Activated CD8-positive, alpha-beta memory T cell treated with anti-CD3 and anti-CD28 coated beads for 24 hours (primary cell): ENCODE measurements at regions not wholly inside any gene's neighbourhood (a gene's known extent, or its start where the extent isn't known, plus 50 kb on each side); places are given as distances from the start of the nearest gene placed in this dataset.

Experiments
- DNase-seq: peaks from one replicate; pipeline ENCODE4 v3.0.0-alpha.2; 2020

DNA sequence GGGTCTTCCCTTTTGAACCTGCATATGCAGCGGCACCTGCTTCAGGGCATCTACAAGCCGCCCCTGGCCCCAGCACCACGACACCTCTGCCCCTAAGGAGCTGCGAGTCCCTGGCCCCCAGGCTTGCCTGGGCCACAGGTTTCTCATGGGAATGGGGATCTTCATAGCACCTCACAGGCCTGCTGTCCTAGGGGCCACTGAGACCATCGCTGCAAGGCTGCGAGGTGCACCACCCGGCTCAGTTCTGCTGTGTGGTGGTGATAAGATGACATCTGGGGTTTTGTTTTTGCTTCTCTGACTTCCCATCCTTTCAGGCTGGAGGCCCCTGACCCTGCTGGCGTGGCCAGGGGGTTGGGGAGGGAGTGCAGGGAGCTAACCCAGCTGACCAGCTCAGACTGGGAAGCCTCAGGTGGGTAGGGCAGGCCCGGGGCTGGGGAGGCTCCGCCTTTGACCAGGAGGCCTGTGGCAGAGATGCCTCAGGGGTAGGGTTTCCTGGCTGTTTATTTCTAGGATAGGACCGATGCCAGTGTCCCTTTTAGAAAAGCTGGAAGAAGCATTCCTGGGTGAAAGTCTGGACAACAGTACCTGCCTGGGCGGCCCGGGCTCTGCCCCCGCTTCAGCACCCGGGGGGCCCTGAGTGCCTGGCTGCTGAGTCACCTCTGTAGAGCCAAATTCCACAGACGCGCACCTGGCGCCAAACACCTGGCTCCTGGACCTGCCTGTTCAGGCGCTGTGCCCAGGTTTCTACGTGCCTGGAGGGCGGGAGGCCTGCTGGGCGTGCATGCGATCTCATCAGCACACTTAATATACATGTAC lies 264.7 kb downstream of the DLL1 start:
- no peak for DNase-seq

DNA sequence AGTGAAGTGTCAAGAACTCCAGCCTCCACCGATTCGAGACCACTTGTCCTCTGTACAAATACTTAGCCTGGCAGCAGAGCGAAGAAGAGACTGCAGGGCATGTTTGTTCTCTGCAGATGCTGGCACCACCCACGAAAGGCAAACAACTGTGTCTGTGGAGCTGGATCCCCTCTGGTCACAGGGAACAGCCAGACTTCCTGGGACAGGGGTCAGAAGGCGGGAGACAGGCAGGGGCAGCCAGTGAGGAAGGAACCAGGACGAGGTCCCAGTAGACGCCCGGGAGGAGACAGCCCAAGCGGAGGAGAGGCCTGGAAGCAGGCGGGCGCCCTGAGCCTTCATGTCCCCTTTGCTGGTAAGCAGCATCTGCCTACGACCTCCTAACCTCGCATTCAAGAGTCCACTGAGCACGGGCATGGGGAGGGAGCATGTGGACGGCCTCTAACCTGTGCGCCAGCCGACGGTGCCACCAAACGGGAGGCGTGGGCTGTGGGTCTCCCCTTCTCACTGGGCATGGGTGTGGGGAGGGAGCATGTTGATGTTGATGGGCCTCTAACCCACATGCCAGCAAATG lies 265.5 kb downstream of the DLL1 start:
- no peak for DNase-seq

DNA sequence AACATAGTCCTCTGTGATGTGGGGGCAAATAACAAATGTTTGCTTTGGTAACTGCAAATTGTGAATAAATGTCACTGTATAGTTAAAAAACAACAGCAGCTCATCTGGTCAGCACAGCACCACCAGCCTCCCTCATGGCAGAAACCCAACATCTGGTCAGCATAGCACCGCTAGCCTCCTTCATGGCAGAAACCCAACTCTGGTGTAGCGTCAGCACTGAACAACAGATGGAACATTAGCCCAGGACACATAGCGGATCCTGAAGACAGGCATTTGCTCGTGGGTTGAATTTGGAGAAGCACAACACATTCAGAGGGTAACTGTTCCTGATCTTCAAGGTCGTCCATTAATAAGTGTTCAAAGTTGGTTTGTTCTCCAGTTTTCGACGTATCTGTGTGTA lies 265.9 kb downstream of the DLL1 start:
- no peak for DNase-seq

DNA sequence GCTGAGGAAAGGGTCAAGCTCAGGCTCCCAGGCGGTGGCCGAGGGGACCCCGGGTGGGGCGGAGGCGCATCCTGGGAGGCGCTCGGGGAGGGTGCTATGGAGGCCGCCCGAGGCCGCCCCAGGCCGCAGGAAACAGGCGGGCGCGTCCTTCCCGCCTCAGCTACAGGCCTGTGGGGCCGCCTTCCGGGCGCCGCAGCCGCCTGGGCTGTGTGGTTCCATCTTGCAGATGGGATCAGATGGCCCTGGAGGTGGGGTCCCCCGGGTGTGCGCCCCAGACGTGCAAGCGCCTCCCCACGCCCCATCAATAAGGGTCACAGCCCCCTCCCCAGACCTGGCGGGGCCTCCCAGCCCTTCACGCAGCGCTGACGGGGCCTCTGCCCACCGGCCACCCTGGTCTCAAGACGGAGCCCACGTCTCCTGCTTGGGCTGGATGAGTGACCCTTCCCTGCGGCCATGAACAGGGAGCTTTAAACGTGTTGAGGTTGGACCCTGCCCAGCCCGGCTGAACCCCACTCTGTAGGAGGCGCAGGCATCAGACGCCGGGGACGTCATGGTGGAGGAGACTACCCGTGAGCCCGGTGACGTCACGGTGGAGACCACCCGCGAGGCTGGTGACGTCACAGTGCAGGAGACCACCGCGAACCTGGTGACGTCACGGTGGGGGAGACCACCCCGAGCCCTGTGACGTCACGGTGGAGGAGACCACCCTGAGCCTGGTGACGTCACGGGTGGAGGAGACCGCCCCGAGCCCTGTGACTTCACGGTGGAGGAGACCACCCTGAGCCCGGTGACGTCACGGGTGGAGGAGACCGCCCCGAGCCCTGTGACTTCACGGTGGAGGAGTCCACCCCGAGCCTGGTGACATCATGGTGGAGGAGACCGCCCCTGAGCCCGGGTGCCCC lies 267.0 kb downstream of the DLL1 start:
- DNase-seq: no peak

DNA sequence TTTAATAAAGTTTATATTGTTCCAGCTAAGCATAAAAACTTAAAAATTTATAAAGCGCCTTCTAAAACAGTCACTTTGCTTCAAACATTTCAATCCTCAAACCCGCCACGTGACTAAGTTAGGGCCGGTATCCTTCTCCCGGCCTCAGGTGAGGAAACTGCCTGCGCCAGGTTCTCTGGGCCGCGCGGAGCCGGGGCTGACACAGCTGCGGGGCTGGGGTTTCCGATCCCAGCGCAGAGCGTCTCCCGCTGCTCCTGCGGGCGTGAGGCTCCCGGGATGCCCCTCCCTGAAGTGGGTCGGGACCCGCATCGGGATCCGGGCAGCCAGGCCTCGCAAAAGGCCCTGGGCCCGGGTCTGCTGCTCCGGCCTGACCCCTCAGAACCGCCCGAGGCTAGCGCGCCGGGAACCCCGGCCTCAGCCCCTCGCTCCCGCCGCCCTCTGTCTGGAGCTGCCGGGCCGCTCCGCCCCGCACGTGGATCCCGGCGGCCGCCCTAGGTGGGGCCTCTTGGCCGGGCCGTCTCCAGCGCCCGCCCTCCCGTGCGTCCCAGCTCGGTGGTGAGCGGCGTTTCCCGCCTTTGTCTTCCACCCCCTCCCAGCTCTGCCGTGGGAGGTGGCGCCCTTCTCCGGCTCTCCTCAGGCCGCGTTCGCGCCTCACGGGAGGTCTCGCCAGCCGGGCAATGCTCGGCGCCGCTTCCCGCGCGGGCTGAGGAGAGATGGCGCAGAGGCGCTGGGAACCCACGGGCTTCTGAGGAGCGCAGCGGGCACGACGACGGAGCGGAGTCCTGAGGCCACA lies 267.9 kb downstream of the DLL1 start:
- DNase-seq: no peak

DNA sequence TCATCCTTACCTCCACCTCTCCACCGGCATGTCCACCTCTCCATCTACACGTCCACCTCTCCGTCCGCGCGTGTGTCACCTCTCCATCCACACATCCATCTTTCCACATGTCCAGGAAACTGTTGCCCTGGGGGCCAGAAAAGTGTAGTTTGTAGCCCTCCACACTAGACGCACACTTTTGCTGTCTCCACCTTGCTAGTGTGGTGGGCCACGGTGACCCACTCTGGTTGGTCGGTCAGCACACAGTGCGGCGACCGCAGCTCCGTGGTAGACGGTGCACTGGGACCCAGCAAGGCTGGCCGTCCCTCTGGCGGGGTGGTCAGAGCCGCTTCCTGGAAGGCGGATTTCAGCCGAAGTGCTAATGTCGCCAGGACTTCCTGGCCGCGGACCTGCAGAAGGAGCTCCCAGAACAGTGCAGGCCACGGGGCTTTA lies 268.6 kb downstream of the DLL1 start:
- DNase-seq: no peak

DNA sequence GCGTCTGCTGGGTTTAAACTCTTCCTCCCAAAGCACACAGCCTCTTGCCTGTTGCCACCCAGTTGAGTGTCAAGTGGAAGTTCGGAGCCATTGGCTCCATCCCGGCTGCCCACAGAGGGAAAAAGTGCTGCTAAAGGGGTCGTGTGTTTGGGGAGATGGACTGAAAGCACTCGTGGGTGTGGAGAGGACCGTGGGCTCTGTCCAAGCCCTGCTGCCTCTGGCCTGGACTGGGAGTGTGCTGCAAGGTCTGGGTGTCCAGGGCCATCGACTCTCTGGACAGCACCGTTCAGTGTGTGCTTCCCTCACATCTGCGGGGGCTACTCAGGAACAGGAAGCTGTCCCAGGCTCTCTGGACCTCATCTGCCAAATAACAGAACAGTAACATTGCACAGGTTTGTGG lies 269.3 kb downstream of the DLL1 start:
- no peak for DNase-seq

DNA sequence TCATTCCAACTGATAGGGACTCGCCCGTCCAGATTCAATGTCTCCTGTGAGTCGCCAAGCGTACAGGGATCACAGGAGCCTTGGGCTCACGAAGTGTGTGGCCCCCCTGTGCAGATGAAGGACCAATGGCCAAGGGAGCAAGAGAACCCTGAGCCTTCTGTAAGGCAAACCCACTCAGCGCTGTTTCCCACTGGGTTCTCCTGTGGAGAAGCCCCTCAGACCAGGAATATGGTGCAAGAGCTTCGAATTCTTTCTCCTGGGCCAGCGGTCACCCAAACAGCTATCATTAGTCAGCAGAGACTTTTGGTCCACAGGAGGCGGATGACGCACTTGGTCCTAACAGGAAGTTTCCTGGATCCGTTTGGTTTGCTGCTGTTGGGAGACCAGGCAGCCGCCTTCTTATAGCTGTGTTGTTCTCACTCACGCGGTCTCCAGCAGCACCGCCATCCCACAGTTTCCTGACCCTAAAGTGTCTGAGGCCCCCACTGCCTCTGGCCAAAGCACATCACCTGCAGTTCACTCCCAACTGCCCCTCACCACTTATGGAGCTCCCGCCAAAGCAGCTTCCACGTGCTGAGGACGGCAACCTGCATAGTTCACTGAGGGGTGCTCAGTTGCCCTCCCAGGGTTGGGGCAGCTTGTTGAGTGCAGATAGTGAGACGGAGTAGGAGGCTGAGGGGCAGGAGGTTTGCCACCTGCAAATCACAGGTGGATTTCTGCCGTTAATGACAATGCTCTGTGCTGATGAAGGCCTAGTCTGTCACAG lies 268.6 kb downstream of the ERMARD start:
- no peak for DNase-seq

DNA sequence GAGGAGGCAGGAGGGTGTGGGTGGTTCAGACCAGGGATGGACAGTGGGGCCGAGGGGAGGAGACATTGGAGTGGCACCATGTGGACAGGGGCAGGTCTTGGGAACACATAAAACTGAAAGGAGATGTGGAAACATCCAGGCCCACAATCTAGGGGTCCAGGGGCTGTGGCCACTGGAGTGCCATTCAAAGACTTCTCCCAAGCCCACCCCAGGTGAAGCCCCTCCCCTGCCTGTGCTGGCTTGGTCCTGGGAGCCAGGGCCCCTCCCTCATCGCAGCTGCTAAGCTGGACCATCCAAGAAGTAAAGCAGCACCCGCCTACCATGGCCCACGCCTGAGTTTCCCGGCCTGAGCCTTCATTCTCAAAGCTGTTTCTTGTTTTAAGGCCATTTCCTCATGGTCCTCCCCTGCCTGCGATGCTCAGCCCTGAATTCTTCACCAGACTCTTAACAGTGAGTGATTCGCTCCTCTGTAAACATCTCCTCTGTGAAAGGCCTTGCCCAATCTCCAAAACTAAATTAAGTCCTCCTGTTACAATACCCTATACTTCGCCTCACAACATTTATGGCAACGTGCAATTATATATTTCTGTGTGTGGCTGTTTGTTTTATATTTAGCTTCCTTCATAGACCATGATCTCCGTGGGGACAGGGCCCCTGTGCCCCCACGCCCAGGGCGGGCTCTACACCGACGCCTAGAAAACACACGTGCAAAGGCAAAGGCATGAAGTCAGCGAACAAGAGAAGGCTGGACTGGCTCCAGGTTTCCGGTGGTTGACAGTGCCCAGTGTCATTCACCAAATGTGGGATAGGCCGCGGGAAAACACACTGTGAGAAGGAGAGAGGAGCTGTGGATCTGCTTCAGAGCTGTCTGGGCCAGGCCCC lies 267.8 kb downstream of the ERMARD start:
- DNase-seq: no peak

DNA sequence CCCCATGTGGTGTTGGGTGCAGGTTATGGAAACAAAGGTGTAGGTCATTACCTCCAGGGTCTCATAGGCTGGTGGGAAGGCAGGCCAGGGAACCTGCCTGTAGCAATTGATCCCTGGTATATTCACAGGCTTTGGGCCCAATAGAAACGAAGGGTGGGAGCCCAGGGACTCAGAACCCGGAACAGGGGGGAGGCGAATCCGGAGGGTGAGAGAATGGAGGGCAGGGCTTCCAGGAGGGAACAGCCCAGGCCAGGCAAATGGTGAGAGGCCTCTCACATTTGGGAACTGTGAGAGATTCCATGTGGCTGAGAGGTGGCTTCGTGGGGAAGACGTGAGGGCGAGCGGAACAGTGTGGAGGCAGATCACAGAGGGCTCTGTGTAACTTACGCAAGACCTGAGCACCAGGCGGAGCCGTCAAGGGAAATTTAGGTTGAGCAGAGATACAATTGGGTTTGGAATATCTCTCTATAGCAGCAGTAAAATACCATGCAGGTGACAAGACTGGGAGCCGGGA lies 267.1 kb downstream of the ERMARD start:
- DNase-seq: no peak

DNA sequence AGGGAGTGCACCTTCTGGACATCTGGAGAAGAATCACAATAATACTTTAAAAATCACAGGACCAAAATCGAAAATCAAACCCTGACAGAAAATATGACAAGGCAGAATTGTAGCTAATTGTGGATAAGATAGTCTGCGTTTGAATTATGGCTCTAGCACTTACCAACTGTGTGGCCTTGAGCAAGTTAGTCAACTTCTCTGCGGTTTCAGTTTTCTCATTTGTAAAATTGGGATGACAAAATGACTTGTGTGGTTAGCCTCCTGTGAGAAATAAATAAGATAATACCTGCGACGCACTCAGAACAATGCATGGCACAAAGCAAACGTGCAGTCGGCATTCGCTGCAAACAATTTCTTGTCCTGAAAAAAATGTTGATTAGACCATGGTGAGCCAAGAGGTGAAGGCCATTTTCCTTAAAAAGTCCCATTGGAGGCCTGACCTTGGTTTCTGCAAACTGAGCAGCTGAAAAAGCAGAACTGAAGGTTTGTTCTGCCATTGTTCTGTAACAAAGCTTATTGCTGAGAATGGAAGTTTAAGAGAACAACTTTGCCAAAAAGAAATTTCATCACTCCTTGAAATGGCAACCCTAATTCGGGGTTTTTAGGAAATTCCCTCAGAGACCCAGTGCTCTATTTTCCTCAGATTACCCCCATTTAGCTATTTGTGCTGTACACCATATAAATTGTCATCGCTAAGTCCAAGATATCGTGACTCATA lies 266.3 kb downstream of the ERMARD start:
- no peak for DNase-seq

DNA sequence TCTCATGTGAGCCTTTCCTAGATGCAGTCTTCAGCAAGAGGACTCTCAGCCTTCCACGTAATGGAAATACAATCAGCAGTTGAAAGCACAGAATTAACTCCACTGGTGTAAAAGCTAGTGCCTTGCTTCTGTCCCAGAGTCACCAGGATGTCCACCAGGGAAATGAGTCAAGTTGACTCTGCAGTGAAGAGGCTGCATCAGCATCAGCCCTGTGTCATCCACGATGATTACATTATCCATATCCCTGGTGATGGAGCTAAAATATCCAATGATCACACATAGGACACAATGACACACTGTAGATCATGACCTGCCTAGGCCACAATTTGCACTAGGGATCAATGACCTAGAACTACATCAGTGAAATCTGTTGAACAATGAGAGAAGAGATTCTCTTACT lies 262.4 kb downstream of the ERMARD start:
- no peak for DNase-seq

DNA sequence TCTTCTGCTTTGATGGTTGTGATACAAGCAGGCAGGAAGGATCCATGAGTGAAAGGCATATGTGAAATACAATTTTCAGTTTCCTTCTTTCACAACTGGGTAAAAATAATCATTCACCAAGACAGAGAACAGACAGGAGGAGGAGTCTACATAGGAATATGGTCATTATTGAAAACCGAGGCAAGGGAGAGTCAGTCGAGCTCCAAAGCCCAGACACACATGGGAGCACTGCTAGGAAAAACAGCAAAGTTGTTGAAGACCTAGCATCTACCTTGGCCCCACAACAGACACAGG lies 260.6 kb downstream of the ERMARD start:
- DNase-seq: no peak

DNA sequence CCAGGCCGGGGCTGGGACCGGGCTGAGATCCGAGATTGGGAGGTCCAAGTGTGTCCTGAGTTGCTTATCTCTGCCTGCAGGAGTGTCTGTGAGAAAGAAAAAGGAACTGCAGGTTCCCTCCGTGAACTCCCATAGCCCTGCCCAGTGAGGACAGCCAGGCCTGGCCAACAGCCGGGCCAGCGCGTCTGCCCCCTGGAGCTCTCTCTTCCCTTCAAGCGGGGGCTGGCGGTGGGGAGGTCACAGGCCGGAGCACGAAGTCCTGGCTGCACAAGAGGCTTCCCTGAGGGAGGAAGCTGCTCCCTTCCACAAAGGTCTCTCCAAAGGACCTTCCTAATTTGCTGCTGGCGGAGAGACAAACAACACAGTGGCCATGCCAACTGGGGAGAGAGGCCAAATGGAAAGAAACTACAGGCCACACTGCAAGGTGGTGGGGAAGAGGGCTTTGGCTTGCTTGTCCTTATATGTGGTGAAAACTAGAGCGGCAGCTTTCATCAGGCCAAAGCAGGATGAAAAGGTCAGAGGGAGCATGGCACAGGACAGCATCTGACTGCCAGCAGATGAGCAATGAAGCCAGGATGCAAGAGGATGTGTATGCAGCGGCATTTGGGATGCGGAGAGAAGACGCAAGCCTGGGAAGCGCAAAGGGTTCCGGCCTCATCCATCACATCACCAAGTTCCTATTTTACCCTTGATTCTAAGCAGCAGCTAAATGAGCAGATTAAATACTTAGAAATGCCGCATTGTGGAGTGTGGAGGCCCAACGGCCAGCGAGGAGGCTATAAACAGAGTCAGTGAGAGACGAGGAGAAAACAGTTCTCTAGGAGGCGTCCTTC lies 260.0 kb downstream of the ERMARD start:
- peak; percentile 26 for DNase-seq

DNA sequence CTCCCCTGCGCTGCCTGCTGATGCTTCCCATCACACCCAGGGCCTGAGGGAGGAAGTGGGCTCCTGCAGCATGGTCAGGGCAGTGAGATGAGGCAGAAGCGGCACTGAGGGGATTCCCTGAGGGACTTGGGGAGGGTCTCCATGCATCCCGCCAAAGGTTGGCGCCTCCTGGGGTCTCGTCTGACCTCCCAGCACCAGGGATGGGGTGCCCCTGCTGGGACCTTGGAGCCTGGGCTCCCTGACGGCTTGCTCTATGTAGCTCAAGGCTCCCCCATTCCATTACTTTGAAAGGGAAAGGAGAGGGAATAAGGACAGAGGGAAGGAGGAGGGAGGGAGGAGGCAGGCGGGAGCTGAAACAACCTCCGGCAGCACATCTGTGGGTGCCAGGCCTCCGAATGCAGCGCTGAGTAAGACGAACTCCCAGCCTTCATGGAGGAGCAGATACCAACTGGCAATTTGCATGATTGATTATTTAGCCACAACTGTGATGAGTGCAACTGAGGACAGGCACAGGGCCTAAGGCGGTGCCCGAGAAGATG lies 259.3 kb downstream of the ERMARD start:
- peak; percentile 26 for DNase-seq

DNA sequence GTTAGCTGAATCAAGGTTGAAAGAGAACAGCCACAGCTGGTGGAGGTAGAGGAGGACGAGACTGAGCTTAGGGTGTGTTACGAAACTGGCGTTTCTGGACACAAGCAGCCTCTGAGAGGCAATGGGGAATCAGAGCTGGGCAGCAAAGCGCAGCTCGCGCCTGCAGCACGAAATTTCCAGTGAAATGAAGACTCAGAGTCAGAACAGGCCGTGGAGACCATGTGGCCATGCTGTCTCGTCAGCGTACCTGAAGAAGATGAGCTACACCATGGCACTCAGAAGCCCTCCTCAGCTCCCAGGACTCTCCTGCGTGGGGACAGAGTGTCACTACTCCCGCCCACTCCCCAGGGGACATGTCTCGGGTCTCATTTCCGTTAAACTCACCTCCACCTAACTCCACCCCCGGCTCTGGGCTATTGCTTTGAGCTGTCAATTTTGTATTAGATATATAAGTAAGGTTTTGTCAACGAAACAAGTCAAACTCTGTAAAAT lies 256.9 kb downstream of the ERMARD start:
- peak; percentile 17 for DNase-seq

DNA sequence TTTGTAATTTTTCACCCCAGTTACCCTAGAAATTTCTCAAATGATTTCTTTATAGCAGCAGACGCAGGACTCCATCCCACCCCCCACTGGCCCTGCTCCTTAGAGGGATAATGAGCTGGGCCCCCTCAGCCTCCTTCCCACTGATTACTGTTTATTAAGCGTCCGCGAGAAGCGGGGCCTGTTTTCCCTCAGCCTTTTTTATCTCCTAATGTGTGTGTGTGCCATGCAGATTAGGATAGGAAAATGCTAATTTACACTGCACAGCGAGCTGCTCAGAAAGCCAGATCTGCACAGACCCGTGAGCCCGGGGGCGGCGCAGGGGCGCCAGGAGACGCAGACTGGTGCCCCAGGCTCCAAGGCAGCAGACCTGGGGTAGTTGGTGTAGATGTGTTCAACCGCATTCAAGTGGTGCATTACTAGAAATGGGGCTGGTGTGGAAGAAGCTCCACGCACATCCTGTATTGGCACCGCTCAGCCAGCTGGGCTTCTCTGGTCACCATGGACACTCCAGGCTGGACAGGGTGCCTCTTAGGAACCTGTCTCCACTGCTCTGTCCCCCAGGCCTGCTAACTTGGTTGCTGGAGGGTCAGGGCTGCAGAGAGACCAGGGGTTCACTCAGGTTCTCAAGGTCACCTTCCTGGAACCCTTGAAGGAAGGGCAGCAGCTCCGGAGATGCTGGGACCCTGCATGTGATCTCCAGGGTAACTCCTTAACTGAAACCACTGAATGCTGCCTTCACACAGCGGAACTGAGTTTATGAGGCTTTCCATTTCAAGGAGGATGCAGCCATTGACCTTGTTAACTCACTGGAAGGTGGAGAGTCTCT lies 256.3 kb downstream of the ERMARD start:
- peak; percentile 37 for DNase-seq

DNA sequence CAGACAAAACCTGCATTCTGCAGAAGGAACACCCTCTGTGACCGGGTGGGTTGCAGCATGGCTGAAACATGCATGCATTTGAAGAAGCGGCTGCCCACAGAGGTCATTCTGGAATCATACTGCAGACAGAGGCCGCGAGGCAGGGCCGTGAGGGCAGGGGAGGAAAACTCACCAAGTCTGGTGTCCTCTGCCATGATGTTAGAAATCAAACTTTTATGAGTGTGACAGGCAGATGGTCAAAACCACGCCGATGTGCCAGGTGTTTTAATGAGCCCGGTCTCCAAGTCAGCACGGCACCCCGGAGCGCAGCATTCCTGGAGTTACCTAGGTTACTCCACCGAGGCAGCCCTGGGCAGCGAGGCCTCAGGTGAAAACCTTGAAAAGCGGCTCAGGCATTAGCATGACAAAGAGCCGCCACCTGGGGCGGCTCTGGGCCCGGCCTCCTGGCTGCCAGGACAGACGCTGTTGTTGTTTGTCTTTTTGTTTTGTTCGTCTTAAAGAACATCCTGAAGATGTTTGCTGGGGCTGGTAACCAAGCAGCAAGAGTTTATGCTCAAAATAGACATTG lies 255.6 kb downstream of the ERMARD start:
- DNase-seq: peak; percentile 38
